ENCODE measurements at regions not wholly inside any gene's neighbourhood (a gene's known extent, or its start where the extent isn't known, plus 50 kb on each side); places are given as distances from the start of the nearest gene placed in this dataset.

- no peak for DNase-seq (ENCODE audit: extremely low read depth, low read depth)
- H3K4me3 ChIP-seq (replicated peaks; ENCODE audit: low read depth, low read length): no peak overlapping the region
- TF ChIP-seq CTCF (IDR thresholded peaks at IDR 0.05; ENCODE audit: low read depth, low read length, missing control alignments): no peak
These were observed 1129.7 kb upstream of the AMELY start for GRCh38 chrY:8041238-8041637.

GRCh38 chrY:8036563-8036962, 1125.0 kb upstream of the AMELY start:
- TF ChIP-seq CTCF (IDR thresholded peaks at IDR 0.05; ENCODE audit: low read depth, low read length, missing control alignments): no peak
- H3K4me3 ChIP-seq (replicated peaks; ENCODE audit: low read depth, low read length): no peak overlapping the region
- no peak for DNase-seq (ENCODE audit: extremely low read depth, low read depth)

DNA sequence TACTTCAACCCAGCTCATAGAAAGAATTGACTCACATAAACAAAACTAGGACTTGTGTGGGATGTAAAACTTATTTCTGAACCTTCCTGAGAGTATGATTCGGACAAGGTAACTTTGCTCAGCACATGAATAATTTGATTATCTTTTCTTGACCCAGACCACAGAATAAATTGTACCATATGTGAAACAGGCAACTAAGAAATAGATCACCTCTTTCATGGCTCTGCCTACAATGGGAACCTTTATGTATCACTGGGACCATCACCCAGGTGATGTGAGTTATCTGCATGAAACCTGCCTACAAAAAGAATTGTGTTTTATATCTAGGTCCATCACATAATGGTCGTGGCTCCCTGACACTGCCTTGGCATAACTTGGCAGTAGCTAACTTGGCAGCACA, 1124.1 kb upstream of the AMELY start:
- no peak overlapping the region for H3K4me3 ChIP-seq (replicated peaks; ENCODE audit: low read depth, low read length)
- DNase-seq (ENCODE audit: extremely low read depth, low read depth): no peak
- no peak for TF ChIP-seq CTCF (IDR thresholded peaks at IDR 0.05; ENCODE audit: low read depth, low read length, missing control alignments)

DNA sequence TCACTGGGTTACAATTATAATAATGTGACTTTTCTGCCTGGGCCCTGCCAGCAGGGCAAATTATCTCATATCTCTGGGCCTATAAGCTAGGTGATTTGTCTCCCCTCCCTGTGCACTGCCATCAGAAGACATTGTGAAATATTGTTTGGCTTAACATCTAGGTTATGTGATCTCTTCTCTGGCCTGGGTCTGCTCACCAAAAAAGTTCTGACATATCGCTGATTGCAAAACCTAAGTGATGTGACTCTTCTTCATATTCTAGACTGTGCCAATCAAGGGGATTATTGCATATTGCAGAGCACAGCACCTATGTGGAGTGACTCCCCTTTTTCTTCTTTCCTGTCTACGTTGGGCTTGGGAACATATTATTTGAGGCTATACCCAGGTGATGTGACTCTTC, 1123.1 kb upstream of the AMELY start:
- DNase-seq (ENCODE audit: extremely low read depth, low read depth): no peak
- H3K4me3 ChIP-seq (replicated peaks; ENCODE audit: low read depth, low read length): no peak overlapping the region
- TF ChIP-seq CTCF (IDR thresholded peaks at IDR 0.05; ENCODE audit: low read depth, low read length, missing control alignments): no peak

DNA sequence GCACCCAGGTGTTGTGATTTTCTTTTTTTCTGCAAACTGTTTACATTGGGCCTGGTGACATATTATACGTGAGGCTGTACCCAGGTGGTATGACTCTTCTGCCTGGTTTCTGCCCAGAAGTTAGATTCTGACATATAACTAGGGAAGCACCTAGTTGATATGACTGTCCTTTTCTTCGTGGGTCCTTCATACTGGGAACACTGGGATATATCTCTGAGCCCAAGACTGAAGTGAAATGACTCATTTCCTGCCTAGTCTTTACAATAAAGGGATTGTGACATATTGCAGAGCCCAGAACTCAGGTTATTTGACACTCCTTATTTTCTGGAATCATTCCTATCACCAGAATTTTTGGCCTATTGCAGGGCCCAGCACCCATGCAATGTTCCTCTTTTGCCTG, 1121.6 kb upstream of the AMELY start:
- TF ChIP-seq CTCF (IDR thresholded peaks at IDR 0.05; ENCODE audit: low read depth, low read length, missing control alignments): no peak
- DNase-seq (ENCODE audit: extremely low read depth, low read depth): no peak
- no peak overlapping the region for H3K4me3 ChIP-seq (replicated peaks; ENCODE audit: low read depth, low read length)

- H3K4me3 ChIP-seq (replicated peaks; ENCODE audit: low read depth, low read length): no peak overlapping the region
- no peak for TF ChIP-seq CTCF (IDR thresholded peaks at IDR 0.05; ENCODE audit: low read depth, low read length, missing control alignments)
- DNase-seq (ENCODE audit: extremely low read depth, low read depth): no peak
These were observed 1109.0 kb upstream of the AMELY start for GRCh38 chrY:8020540-8020939.

- TF ChIP-seq CTCF (IDR thresholded peaks at IDR 0.05; ENCODE audit: low read depth, low read length, missing control alignments): no peak
- DNase-seq (ENCODE audit: extremely low read depth, low read depth): no peak
- no peak overlapping the region for H3K4me3 ChIP-seq (replicated peaks; ENCODE audit: low read depth, low read length)
These were observed 1100.0 kb upstream of the AMELY start for GRCh38 chrY:8011515-8011914.

Data from HFF-Myc (cell line).